ENCODE measurements at regions not wholly inside any gene's neighbourhood (a gene's known extent, or its start where the extent isn't known, plus 50 kb on each side); places are given as distances from the start of the nearest gene placed in this dataset.
"Not testable (repeated sequence)": the region's sequence is repeated elsewhere in the genome, so short reads cannot be mapped to it uniquely, and the experiment has no call there.

GRCh38 chr11:81869351-81870065 lies 864.2 kb downstream of the FAM181B start:
- DNase-seq = no peak

- no peak for DNase-seq
Observed at GRCh38 chr11:81866896-81867295, 866.8 kb downstream of the FAM181B start.

GRCh38 chr11:81857386-81857785 lies 876.3 kb downstream of the FAM181B start:
- DNase-seq = no peak

GRCh38 chr11:81853791-81854190 lies 879.9 kb downstream of the FAM181B start:
- no peak for DNase-seq

GRCh38 chr11:81852896-81853295 lies 880.8 kb downstream of the FAM181B start:
- no peak for DNase-seq

GRCh38 chr11:81840380-81840779 lies 893.3 kb downstream of the FAM181B start:
- DNase-seq = no peak

GRCh38 chr11:81839976-81840375 lies 893.7 kb downstream of the FAM181B start:
- DNase-seq = no peak

GRCh38 chr11:81839016-81839415 lies 894.6 kb downstream of the FAM181B start:
- no peak for DNase-seq

GRCh38 chr11:81829976-81830375 lies 903.7 kb downstream of the FAM181B start:
- DNase-seq = no peak

- DNase-seq = no peak
Observed at GRCh38 chr11:81825346-81825745, 908.3 kb downstream of the FAM181B start.

GRCh38 chr11:81819462-81819861 lies 914.2 kb downstream of the FAM181B start:
- DNase-seq = no peak

GRCh38 chr11:81804858-81805257 lies 928.8 kb downstream of the FAM181B start:
- no peak for DNase-seq

- DNase-seq = no peak
Observed at GRCh38 chr11:81802591-81802990, 931.1 kb downstream of the FAM181B start.

GRCh38 chr11:81792416-81792815 lies 941.2 kb downstream of the FAM181B start:
- no peak for DNase-seq

GRCh38 chr11:81787584-81788049 lies 946.0 kb downstream of the FAM181B start:
- DNase-seq = no peak

- DNase-seq = no peak
Observed at GRCh38 chr11:81772166-81772565, 961.5 kb downstream of the FAM181B start.

- not testable (repeated sequence) for DNase-seq
Observed at GRCh38 chr11:81769906-81770305, 963.8 kb downstream of the FAM181B start.

- DNase-seq = no peak
Observed at GRCh38 chr11:81756864-81757595, 976.6 kb downstream of the FAM181B start.

GRCh38 chr11:81749245-81749644 lies 984.4 kb downstream of the FAM181B start:
- DNase-seq = no peak

- no peak for DNase-seq
Observed at GRCh38 chr11:81744336-81745116, 989.1 kb downstream of the FAM181B start.

- DNase-seq = no peak
Observed at GRCh38 chr11:81725701-81726100, 1008.0 kb downstream of the FAM181B start.

- DNase-seq = no peak
Observed at GRCh38 chr11:81717695-81718094, 1016.0 kb downstream of the FAM181B start.

- no peak for DNase-seq
Observed at GRCh38 chr11:81707881-81708280, 1025.8 kb downstream of the FAM181B start.

- no peak for DNase-seq
Observed at GRCh38 chr11:81705283-81705682, 1028.4 kb downstream of the FAM181B start.

Data from NCI-H2171 treated with DMSO at 0.1 percent for 48 hours (cell line).